HG03520 (cell line): ENCODE measurements at regions not wholly inside any gene's neighbourhood (a gene's known extent, or its start where the extent isn't known, plus 50 kb on each side); places are given as distances from the start of the nearest gene placed in this dataset.

Experiments
- ATAC-seq: cut with Tn5 transposase; IDR thresholded peaks from one replicate; pipeline ENCODE4 v1.9.1; 2021; ENCODE audit warnings: mild to moderate bottlenecking, moderate library complexity; ENCODE audit not compliant: unreplicated experiment

- ATAC-seq: no peak
Observed at GRCh38 chrX:810186-810585, 179.6 kb downstream of the SHOX start.

- no peak for ATAC-seq
Observed at GRCh38 chrX:809081-809480, 178.5 kb downstream of the SHOX start.

GRCh38 chrX:806586-806985 lies 176.0 kb downstream of the SHOX start:
- no peak for ATAC-seq

- no peak for ATAC-seq
Observed at GRCh38 chrX:805988-806387, 175.4 kb downstream of the SHOX start.

- ATAC-seq: no peak
Observed at GRCh38 chrX:805103-805670, 174.6 kb downstream of the SHOX start.

- no peak for ATAC-seq
Observed at GRCh38 chrX:802846-803245, 172.3 kb downstream of the SHOX start.

GRCh38 chrX:799808-800207 lies 169.2 kb downstream of the SHOX start:
- no peak for ATAC-seq

GRCh38 chrX:794311-794710 lies 163.7 kb downstream of the SHOX start:
- no peak for ATAC-seq

- no peak for ATAC-seq
Observed at GRCh38 chrX:793216-793770, 162.7 kb downstream of the SHOX start.

GRCh38 chrX:791479-792034 lies 161.0 kb downstream of the SHOX start:
- no peak for ATAC-seq

- ATAC-seq: no peak
Observed at GRCh38 chrX:790783-791360, 160.3 kb downstream of the SHOX start.

GRCh38 chrX:790041-790506 lies 159.5 kb downstream of the SHOX start:
- ATAC-seq: no peak

- ATAC-seq: no peak
Observed at GRCh38 chrX:789096-789495, 158.5 kb downstream of the SHOX start.

GRCh38 chrX:786441-786881 lies 155.9 kb downstream of the SHOX start:
- ATAC-seq: no peak

GRCh38 chrX:784829-785228 lies 154.2 kb downstream of the SHOX start:
- ATAC-seq: no peak

GRCh38 chrX:781224-782204 lies 150.9 kb downstream of the SHOX start:
- ATAC-seq: no peak

GRCh38 chrX:776529-777230 lies 146.1 kb downstream of the SHOX start:
- no peak for ATAC-seq

GRCh38 chrX:776061-776460 lies 145.5 kb downstream of the SHOX start:
- no peak for ATAC-seq

GRCh38 chrX:774536-774935 lies 143.9 kb downstream of the SHOX start:
- ATAC-seq: no peak

GRCh38 chrX:773292-774025 lies 142.9 kb downstream of the SHOX start:
- no peak for ATAC-seq
